SIG-M5 treated with dmso at 0.1 percent for 504 hours (cell line): ENCODE measurements at regions not wholly inside any gene's neighbourhood (a gene's known extent, or its start where the extent isn't known, plus 50 kb on each side); places are given as distances from the start of the nearest gene placed in this dataset.

Source experiments
- DNase-seq: peaks from one replicate; lab custom pipeline; 2025; ENCODE audit not compliant: unreplicated experiment; lab: John Stamatoyannopoulos, UW

- DNase-seq, result no peak
These were observed 151.3 kb downstream of the MAF start for GRCh38 chr16:79449067-79449769.

DNA sequence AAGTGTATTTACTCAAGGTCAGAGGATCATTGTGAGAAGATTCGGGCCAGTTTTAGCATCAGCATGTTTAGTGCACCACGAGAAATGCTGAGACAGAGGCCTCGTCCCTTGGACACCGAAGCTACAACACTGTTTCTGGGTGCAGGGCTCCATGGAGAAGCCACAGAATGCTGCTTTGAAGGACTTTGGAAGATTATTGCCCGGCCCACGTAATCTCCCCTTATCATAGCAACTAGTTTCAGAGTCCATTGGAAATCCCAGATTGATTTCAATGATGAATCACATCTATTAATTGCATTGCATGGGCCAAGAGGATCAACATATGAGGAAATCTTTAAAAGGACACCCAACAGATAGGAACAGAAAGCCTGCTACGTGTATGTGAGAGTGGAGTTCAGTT lies 156.0 kb downstream of the MAF start:
- no peak for DNase-seq

GRCh38 chr16:79439901-79440300 lies 160.6 kb downstream of the MAF start:
- DNase-seq, result no peak

DNA sequence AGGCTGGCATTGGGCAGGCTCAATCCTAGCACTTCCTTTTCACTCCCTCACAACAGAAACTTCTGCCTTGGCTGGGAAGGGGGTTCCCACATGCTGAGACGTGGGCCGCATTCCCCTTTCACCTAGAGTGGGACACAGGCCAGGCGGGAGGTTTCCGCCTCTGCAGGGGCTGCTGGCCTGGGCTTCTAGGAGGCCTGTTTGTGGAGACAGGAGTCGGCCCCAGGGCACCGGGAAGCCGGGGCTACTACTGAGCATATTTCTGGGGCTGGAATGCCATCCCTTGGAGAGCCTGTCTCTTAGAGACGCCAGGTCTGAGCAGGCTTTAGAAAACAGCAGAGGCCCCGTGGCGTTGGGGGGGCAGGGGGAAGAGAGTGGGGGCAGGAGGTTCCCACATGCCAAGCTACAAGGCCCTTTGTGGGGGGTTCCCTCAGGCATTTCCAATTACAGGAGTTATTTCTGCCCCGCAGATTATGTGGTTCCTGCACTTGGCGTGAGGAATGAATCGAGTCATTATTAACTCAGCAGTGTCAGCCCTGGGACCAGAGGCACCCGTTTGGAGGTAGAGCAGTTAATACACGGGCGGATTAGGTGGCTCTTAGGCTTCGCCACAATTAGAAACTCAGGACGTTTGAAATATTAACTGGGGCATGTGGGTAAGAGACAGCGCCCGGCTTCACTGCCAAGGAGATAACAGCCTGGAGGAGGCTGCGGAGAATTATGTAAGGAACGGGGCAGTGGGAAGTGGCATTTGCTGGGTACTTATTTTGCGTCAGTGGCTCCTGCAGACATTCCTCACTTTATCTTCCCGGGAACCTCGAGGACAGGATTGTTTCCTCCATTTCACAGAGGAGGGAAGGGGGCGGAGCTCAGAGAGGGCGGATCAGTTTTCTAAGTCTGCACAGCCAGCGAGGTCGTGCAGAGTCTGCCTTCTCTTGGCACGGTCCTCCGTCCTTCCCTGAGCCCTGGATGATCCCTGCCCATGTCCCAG lies 162.5 kb downstream of the MAF start:
- DNase-seq, result no peak

DNA sequence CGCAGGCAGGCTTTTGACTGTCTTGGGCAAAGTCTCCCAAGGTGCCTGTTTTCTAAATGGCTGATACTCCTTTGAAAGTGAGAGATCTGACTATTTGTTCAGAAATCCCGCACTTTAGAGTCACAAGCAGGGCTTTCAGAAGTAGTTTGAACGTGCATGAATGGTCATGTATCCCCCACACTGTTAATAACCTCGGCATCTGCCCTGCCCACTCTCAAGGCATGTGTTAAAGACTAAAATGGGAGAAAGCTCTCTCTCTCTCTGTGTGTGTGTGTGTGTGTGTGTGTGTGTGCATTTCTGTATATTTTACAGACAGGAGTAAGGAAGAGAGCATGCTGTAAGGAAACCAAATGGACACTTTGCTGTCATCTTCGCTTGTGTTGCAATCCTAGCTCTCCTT lies 163.7 kb downstream of the MAF start:
- DNase-seq, result no peak

- DNase-seq, result no peak
These were observed 165.8 kb downstream of the MAF start for GRCh38 chr16:79434771-79435170.

DNA sequence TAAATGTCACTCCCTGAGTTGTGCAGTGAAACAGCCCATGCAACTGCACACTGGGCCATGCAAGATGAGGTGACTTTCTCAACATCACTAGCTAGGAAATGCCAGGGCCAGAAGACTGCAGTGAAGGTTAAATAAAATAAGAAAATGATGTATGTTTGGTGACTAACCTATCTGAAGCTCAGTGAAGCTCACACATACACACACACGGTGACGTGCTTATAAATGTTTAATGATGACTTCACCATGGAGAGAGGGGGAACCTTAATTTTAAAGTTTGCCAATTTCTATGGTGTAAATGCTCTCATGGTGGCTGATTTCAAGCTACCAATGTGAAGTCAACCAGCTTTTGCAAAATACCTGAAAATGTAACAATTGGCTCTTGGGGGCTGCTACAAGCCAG lies 166.4 kb downstream of the MAF start:
- no peak for DNase-seq

DNA sequence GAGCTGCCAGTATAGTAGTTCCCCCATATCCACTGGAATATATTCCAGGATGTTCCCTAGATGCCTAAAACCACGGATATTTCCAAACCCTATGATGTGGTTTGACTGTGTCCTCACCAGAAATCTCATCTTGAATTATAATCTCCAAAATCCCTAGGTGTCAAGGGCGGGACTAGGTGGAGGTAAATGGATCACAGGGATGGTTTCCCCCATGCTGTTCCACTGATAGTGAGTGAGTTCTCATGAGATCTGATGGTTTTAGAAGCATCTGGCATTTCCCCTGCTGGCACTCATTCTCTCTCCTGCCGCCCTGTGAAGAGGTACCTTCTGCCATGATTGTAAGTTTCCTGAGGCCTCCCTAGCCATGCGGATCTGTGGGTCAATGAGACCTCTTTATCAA lies 168.6 kb downstream of the MAF start:
- DNase-seq, result no peak

DNA sequence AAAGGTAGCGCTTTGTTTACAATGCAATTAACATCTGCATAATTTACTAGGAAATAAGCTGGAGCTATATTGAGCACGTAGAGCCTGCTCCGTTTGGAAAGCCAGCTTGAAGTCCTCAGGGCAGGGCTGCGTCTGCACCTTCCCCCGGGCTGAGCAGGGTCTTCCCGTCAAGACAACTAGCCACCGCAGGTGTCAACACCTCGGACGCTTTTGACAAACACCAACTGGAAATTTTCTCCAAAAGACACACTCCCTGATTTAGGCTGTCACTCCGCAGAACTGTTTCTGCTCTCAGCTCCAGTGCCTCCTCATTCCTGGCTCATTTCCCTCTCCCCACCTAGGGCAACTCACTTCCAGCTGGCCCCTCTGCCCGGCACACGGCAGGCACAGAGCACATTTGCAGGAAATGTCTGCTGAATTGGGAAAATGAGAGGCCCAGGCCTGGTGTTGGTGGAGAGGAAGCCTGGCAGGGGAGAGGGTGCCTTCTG lies 170.3 kb downstream of the MAF start:
- DNase-seq, result no peak

GRCh38 chr16:79429381-79430190 lies 171.0 kb downstream of the MAF start:
- DNase-seq, result no peak

- no peak for DNase-seq
These were observed 173.9 kb downstream of the MAF start for GRCh38 chr16:79426663-79427062.

DNA sequence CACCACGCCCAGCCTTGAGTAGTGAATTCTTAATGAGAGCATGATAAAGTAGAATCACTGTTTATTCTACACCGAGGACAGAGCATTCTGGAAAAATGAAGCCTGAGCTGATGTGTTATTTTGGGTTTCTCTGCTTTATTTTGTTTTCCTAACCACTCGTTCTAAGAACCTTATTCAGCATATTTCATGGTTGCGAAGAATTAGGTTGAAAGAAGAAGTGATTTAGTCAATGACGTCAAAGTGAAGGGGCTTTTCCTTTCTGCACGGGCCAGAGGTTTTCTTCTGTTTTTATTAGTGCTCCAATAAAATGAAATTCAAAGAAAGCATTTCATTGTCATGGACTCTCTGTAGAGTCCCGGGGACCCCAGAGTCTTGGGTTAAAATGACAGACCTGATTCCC lies 178.5 kb downstream of the MAF start:
- no peak for DNase-seq

GRCh38 chr16:79421126-79421525 lies 179.4 kb downstream of the MAF start:
- no peak for DNase-seq

GRCh38 chr16:79420493-79420892 lies 180.0 kb downstream of the MAF start:
- DNase-seq, result no peak

GRCh38 chr16:79419148-79419547 lies 181.4 kb downstream of the MAF start:
- DNase-seq, result no peak

DNA sequence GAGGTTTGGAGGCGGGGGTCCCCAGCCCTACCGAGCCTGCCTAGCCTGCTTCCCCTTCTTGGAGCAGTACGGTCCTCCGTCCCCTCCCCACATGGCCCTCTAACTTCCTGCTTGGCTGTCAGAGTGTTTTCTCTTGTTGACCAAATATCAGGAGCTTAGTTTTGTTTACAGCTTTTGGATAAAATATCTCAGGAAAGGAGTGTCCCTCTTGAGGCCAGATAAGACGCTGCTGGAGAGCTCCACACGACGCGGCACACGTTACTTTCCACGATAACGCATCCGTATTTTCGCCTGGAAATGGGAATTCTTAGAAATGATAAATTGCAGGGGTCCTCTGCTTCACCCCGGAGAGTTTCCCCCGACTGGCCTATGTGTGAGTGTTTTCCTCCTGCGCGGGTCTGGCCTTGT lies 182.9 kb downstream of the MAF start:
- DNase-seq, result no peak

- DNase-seq, result no peak
These were observed 184.4 kb downstream of the MAF start for GRCh38 chr16:79415983-79416640.

- DNase-seq, result no peak
These were observed 187.7 kb downstream of the MAF start for GRCh38 chr16:79412783-79413225.

DNA sequence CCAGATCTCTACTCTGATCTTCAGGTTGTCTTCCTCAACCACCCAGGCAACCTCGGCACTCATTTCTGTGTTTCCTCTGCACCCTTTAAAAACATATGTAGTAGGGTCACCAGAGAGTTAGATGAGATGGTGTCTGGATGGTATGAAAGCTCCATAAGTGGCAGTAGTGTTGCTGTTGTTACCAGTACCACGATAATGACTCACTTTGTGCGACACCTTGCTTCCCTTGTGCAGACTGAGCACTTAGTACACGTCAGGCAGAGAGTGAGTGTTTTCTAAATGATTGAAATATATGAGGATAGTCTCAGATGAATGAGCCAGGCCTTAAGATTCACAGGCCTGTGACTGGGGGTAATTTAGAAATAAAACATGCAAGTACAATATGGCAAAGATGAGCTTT lies 188.7 kb downstream of the MAF start:
- no peak for DNase-seq

DNA sequence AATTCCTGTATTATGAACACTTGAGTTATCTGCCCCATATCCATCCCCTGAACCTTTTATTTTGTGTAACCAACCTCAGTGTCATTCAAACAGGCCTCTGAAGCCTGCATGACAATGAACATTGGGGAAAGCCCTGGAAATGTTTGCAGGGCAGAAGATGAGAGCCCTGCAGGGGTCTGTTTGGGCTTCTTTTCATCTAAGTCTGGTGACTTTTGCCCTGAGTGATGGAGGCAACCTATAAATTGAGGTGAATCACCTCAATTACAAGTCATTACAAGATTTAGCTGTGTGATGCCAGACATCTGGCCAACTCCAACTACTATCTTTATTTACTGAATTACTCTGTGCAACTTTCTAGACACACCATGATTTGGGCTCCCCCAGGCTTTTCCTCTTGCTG lies 189.2 kb downstream of the MAF start:
- no peak for DNase-seq

DNA sequence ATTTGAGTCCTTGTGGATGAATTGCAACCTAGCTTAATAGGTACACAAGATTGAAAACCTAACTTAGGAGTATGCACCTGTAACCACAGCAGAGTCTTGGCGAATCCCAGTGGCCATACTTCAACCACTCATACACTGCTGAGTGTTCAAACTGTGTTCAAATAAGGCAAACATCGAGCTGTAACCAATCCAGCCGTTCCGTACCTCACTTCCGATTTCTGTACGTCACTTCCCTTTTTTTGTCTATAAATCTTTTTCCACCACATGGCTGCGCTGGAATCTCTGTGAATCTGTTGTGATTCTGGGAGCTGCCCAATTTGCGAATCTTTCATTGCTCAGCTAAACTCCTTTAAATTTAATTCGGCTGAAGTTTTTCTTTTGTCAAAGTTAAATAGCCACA lies 190.6 kb downstream of the MAF start:
- DNase-seq, result no peak
